ENCODE measurements at regions not wholly inside any gene's neighbourhood (a gene's known extent, or its start where the extent isn't known, plus 50 kb on each side); places are given as distances from the start of the nearest gene placed in this dataset.

DNA sequence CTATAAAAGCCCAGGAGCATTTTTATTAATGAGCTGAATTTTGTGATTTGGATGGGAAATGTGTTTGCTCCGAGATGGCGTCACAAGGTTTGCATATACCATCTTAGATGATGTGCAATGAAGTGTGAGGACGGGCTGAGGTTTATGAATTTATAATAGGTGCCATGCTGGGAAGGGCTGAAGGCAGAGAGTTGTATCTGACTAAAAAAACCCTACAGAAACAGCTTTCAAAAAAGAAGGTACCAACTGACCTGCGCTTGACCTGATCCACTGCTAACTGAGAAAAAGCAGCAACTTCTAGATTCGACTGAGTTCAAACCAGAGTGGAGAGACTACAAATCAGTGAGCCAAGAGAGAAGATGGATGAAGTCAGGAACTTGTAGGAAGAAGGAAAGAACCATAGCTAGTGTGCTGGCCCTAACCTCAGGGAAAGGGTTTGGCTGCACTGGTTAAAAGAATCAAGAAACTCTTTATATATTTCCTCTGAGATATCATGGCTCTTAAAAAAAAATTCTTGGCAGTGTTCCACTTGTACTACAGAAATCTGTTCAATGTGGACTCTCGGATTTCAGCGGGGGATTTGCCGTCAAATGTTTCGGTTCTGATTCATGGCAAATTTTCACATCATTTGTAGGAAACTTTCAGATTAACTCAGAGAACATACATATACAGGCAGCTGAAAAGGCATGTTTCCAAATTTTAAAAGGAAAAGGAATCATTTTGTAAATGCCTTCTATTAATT lies 56.5 kb upstream of the HDGFL1 start:
- H3K56ac ChIP-seq (ENCODE audit: low read length): no peak overlapping the region
- no peaks in the 10 kb centered on the region for H3K27me3 ChIP-seq (ENCODE audit: insufficient read depth, low read length, poor library complexity)
- no peaks in the 10 kb centered on the region for H3K36me3 ChIP-seq (ENCODE audit: control insufficient read depth, insufficient read depth, low read length)
- no peak overlapping the region for H3K4ac ChIP-seq (ENCODE audit: low read depth, low read length)
- H3K27ac ChIP-seq (ENCODE audit: low read depth, low read length): no peak overlapping the region
- peak overlapping the region; percentile 12 for H2BK120ac ChIP-seq (ENCODE audit: low read depth, low read length)
- no peak overlapping the region for H2BK15ac ChIP-seq (replicated peaks; ENCODE audit: low read depth)
- no peak for DNase-seq
- no peak overlapping the region for H3K4me3 ChIP-seq (ENCODE audit: low read length)
- no peaks in the 10 kb centered on the region for H3K4me1 ChIP-seq (ENCODE audit: control insufficient read depth, low read depth, low read length)
- no peak overlapping the region for H2AK5ac ChIP-seq (ENCODE audit: low read length)
- WGBS (ENCODE audit: extremely low coverage, insufficient coverage, low lambda C conversion rate): no CpG with 5 or more reads among the region's 9 CpGs
- no peak overlapping the region for H4K5ac ChIP-seq (ENCODE audit: low read length)
- H3K4me2 ChIP-seq (ENCODE audit: low read length): no peak overlapping the region
- no peak overlapping the region for H3K18ac ChIP-seq (ENCODE audit: low read length)
- H4K8ac ChIP-seq (ENCODE audit: low read depth, low read length): no peak overlapping the region
- H3K79me2 ChIP-seq (ENCODE audit: control insufficient read depth, insufficient read depth, low read length): no peaks in the 10 kb centered on the region
- no peak overlapping the region for H2BK5ac ChIP-seq (ENCODE audit: low read length)
- no peaks in the 10 kb centered on the region for H3K79me1 ChIP-seq (ENCODE audit: low read length)
- H3K9ac ChIP-seq (ENCODE audit: low read length): no peak overlapping the region
- H3K23ac ChIP-seq (ENCODE audit: low read length): no peak overlapping the region

DNA sequence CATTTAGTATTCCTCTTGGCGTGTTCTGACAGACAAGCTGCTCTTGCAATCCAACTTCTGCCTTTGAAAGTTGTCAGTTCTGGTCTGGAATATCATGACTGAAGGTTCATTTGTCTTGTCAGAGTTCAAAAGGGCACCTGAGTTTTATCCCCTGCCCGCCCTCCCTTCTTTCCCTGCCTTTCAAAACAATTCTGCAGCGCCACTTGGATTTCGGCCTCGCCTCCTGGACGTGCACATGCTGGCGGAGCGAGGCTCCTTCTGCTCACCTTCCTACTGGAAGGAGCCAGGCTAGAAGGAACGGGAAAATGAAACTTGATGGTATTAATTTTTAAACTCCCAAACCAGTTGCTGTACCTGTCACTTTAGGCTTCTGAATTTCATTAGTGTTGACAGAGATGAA lies 55.7 kb upstream of the HDGFL1 start:
- H3K9ac ChIP-seq (ENCODE audit: low read length): no peak overlapping the region
- H4K8ac ChIP-seq (ENCODE audit: low read depth, low read length): no peak overlapping the region
- no peaks in the 10 kb centered on the region for H3K79me1 ChIP-seq (ENCODE audit: low read length)
- no peak overlapping the region for H3K56ac ChIP-seq (ENCODE audit: low read length)
- H3K27ac ChIP-seq (ENCODE audit: low read depth, low read length): no peak overlapping the region
- no peaks in the 10 kb centered on the region for H3K4me1 ChIP-seq (ENCODE audit: control insufficient read depth, low read depth, low read length)
- WGBS (ENCODE audit: extremely low coverage, insufficient coverage, low lambda C conversion rate): no CpG with 5 or more reads among the region's 9 CpGs
- no peak overlapping the region for H4K5ac ChIP-seq (ENCODE audit: low read length)
- no peak overlapping the region for H2AK5ac ChIP-seq (ENCODE audit: low read length)
- H3K4me2 ChIP-seq (ENCODE audit: low read length): no peak overlapping the region
- H2BK120ac ChIP-seq (ENCODE audit: low read depth, low read length): no peak overlapping the region
- no peak overlapping the region for H3K4me3 ChIP-seq (ENCODE audit: low read length)
- H2BK5ac ChIP-seq (ENCODE audit: low read length): no peak overlapping the region
- no peak for DNase-seq
- no peak overlapping the region for H3K4ac ChIP-seq (ENCODE audit: low read depth, low read length)
- H3K79me2 ChIP-seq (ENCODE audit: control insufficient read depth, insufficient read depth, low read length): no peaks in the 10 kb centered on the region
- no peak overlapping the region for H3K18ac ChIP-seq (ENCODE audit: low read length)
- H3K23ac ChIP-seq (ENCODE audit: low read length): no peak overlapping the region
- no peaks in the 10 kb centered on the region for H3K36me3 ChIP-seq (ENCODE audit: control insufficient read depth, insufficient read depth, low read length)
- H2BK15ac ChIP-seq (replicated peaks; ENCODE audit: low read depth): no peak overlapping the region
- H3K27me3 ChIP-seq (ENCODE audit: insufficient read depth, low read length, poor library complexity): no peaks in the 10 kb centered on the region

GRCh38 chr6:22519237-22519636 lies 50.1 kb upstream of the HDGFL1 start:
- no peaks in the 10 kb centered on the region for H3K36me3 ChIP-seq (ENCODE audit: control insufficient read depth, insufficient read depth, low read length)
- no peaks in the 10 kb centered on the region for H3K79me2 ChIP-seq (ENCODE audit: control insufficient read depth, insufficient read depth, low read length)
- no peak overlapping the region for H2BK5ac ChIP-seq (ENCODE audit: low read length)

More at GRCh38 chr6:22519237-22519636, 50.1 kb upstream of the HDGFL1 start:
- no CpG with 5 or more reads among the region's 2 CpGs for WGBS (ENCODE audit: extremely low coverage, insufficient coverage, low lambda C conversion rate)
- Histone ChIP-seq H2BK120ac (ENCODE audit: low read depth, low read length) (no peak overlapping the region), H2BK15ac (replicated peaks; ENCODE audit: low read depth) (no peak overlapping the region), H3K27me3 (ENCODE audit: insufficient read depth, low read length, poor library complexity) (no peaks in the 10 kb centered on the region), H4K5ac (ENCODE audit: low read length) (no peak overlapping the region), H3K79me1 (ENCODE audit: low read length) (no peaks in the 10 kb centered on the region), H3K4me2 (ENCODE audit: low read length) (no peak overlapping the region), H3K56ac (ENCODE audit: low read length) (no peak overlapping the region), H3K4me1 (ENCODE audit: control insufficient read depth, low read depth, low read length) (no peaks in the 10 kb centered on the region), H3K27ac (ENCODE audit: low read depth, low read length) (no peak overlapping the region), H3K9ac (ENCODE audit: low read length) (no peak overlapping the region), H3K4me3 (ENCODE audit: low read length) (no peak overlapping the region), H2AK5ac (ENCODE audit: low read length) (no peak overlapping the region), H3K18ac (ENCODE audit: low read length) (no peak overlapping the region), H4K8ac (ENCODE audit: low read depth, low read length) (no peak overlapping the region), H3K4ac (ENCODE audit: low read depth, low read length) (no peak overlapping the region), H3K23ac (ENCODE audit: low read length) (no peak overlapping the region)
- peak; percentile 1 for DNase-seq
